ENCODE measurements at regions not wholly inside any gene's neighbourhood (a gene's known extent, or its start where the extent isn't known, plus 50 kb on each side); places are given as distances from the start of the nearest gene placed in this dataset.

GRCh38 chr14:97697772-97698171 lies 900.6 kb downstream of the VRK1 start:
- TF ChIP-seq POLR2A (IDR thresholded peaks at IDR 0.05; ENCODE audit: low read depth, low read length) (no peak), TAF1 (IDR thresholded peaks at IDR 0.05; ENCODE audit: low read depth, low read length) (no peak), POU2F2 (IDR thresholded peaks at IDR 0.05; ENCODE audit: low read depth, low read length) (no peak), SPI1 (IDR thresholded peaks at IDR 0.05; ENCODE audit: low read depth, low read length) (peak; percentile 62; the same call in 1 of the 2 replicates), POLR2AphosphoS5 (IDR thresholded peaks at IDR 0.05; ENCODE audit: low read depth, low read length) (no peak), PAX5 (IDR thresholded peaks at IDR 0.05; ENCODE audit: insufficient read depth, low read length, severe bottlenecking) (no peak)

Data from GM12891 (cell line).